VCaP (cell line): ENCODE measurements at regions not wholly inside any gene's neighbourhood (a gene's known extent, or its start where the extent isn't known, plus 50 kb on each side); places are given as distances from the start of the nearest gene placed in this dataset.

Source experiments
- H3K27ac ChIP-seq: fragments of 450-650 bp; 2 replicates; pipeline ENCODE4 v1.5.1; 2017
- TF ChIP-seq, protein P1 (sequence below): fragments of 450-650 bp; conservative IDR thresholded peaks from 2 replicates; pipeline ENCODE4 v1.5.1; 2017; ENCODE audit warnings: mild to moderate bottlenecking, moderate library complexity

DNA sequence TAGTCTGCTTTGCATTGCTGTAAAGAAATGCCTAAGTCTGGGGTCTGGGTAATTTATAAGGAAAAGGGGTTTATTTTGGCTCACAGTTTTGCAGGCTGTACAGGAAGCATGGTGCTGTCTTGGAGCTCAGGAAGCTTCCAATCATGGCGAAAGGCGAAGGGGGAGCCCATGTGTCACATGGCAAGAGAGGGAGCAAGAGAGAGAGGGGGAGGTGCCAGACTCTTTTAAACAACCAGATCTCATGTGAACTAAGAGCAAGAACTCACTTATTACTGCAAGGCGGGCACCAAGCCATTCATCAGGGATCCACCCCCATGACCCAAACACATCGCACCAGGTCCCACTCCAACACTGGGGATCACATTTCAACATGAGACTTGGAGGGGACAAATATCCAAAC is 148.2 kb upstream of the HS3ST2 start:
- TF ChIP-seq, protein P1, sequence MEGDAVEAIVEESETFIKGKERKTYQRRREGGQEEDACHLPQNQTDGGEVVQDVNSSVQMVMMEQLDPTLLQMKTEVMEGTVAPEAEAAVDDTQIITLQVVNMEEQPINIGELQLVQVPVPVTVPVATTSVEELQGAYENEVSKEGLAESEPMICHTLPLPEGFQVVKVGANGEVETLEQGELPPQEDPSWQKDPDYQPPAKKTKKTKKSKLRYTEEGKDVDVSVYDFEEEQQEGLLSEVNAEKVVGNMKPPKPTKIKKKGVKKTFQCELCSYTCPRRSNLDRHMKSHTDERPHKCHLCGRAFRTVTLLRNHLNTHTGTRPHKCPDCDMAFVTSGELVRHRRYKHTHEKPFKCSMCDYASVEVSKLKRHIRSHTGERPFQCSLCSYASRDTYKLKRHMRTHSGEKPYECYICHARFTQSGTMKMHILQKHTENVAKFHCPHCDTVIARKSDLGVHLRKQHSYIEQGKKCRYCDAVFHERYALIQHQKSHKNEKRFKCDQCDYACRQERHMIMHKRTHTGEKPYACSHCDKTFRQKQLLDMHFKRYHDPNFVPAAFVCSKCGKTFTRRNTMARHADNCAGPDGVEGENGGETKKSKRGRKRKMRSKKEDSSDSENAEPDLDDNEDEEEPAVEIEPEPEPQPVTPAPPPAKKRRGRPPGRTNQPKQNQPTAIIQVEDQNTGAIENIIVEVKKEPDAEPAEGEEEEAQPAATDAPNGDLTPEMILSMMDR: no peak

DNA sequence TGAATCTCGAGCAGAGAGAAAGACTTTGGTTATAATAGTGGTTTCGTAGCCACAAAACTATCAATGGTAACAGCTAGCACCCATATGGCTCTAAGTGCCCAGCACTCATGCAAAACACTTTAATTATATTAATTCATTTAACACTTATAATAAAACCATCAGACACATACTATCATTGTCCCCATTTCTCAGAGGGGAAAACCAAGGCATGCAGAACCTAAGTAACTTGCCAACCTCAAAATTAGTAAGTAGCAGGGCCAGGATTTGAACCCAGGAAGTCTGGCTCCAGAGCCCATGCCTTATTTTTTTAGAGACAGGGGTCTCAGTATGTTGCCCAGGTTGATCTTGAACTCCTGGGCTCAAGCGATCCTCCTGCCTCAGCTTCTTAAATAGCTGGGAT is 145.6 kb upstream of the HS3ST2 start:
- TF ChIP-seq, protein P1: no peak

More for the DNA sequence above, 148.2 kb upstream of the HS3ST2 start:
- H3K27ac ChIP-seq: no peak overlapping the region

DNA sequence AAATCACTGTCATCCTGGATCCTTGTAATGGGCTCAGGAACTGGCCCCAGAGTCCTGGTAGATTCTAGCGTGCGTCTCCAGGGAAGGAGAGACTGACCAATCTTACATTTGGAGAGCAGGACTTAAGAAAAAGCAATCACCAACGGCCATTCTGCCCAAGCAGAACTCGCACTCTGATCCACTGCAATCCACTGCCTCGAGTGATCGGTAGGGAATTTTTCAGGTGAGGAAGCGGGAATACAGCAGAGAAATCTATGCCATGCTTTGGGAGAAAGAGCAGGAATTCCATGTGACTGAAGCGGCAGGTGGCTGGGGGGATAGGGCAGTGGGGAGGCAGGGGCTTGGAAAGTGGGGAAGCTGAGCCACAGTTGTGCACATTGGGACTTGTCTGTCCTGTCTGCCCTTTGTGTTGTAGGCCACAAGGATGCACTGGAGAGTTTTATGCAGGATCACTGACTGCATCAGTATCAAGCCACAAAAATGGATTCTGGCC is 143.9 kb upstream of the HS3ST2 start:
- TF ChIP-seq, protein P1: no peak
- no peak overlapping the region for H3K27ac ChIP-seq

More for the DNA sequence above, 145.6 kb upstream of the HS3ST2 start:
- H3K27ac ChIP-seq: no peak overlapping the region

DNA sequence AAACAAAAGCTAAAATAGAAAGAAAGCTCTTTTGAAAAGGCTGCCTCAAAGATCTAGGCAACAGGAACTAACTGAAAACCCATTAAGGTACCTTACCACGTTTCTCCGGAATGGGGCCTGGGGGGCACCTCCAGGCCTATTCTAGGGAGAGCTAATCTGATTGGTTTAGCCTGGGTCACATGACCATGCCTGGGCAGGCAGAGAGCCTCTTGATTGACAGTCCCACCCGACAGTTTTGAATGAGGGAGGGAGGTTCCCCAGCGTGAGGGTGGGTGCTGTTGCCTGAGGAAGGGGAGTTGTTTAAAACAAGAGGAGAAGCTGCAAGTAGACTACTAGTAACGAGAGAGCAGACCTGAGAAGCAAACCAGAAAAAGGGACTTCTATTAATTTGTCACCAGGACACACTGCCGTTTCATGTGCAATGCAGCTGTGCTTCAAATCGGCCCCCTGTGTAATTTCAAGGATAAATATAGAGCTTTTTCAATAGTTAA is 143.4 kb upstream of the HS3ST2 start:
- H3K27ac ChIP-seq: no peak overlapping the region
- TF ChIP-seq, protein P1: no peak

DNA sequence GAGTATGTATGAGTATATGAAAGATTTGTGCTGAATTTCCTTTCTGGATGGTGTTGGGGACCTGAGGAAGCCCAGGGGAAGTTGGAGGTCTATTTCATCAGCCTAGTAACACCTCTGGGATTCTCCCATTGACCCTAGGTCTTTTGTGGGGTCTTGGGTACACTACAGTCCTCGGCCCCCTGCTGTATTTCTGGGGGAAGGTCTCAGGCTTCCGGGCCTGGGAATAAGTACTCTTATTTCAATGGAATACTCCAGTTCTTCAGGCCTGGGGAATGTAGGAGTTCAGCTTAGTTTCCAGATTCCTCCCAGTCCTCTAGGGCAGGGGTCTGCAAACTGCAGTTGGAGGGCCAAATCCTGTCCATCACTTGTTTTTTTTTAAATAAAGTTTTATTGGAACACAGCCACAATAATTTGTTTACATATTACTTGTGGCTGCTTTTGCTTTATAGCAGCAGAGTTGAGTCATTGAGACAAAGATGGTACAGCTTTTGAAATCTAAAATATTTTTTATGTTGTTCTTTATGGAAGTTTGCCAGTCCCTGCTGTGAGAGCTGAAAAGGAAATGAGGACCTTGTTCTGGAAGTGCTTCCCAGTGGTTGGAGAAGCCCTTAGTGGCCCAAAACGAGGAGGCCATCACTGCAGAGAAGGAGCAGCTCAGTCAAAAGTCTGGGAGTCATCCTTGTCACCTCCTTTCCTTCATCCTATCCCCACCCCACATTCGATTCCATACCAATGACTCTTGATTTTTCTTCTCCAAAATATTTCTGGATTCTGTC is 142.5 kb upstream of the HS3ST2 start:
- TF ChIP-seq, protein P1: no peak
- no peak overlapping the region for H3K27ac ChIP-seq

DNA sequence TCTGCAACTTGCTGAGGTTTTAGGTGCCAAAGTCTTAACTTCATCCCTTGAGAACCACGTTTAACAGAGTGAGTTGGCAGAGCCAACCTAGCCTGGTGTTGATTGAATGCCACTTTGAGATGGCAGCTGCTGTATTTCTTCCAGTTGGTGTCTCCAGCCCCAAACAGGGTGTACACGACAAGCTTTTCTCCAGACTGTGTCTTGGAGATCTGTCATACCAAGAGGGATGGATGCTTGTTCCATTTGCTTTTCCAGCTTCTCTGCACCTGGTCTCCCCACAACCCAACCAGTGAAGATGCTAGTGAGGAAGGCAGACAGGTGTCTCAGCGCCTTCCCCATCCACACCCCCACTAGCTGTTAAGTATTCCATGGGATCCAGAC is 141.1 kb upstream of the HS3ST2 start:
- TF ChIP-seq, protein P1: no peak
- H3K27ac ChIP-seq: no peak overlapping the region

DNA sequence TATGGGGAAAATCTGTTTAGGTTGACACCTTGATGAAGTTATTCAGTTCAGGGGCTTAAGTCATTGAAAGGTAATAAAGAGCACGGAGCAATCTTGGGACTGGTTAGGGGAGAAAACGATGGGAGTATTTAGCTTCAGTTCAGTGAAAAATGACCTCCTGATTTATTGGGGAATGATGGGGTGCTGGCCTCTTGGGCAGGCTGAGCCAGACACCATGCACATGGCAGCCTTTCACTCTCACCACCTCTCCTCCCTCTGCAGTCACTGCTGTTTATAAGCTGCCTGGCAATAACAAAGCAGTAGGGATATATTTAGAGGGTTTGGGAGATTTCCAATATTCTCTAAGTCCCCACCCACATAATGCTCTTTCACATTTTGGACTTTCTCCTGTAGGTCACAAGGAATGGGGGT is 140.5 kb upstream of the HS3ST2 start:
- TF ChIP-seq, protein P1: no peak
- H3K27ac ChIP-seq: no peak overlapping the region
